Fibroblast of pulmonary artery (primary cell): ENCODE measurements at regions not wholly inside any gene's neighbourhood (a gene's known extent, or its start where the extent isn't known, plus 50 kb on each side); places are given as distances from the start of the nearest gene placed in this dataset.

Source experiments
- DNase-seq: peaks from one replicate; pipeline ENCODE4 v3.0.0-alpha.2; 2010; ENCODE audit warnings: low read depth
- H3K4me3 ChIP-seq: replicated peaks from 2 replicates; pipeline ENCODE4 v1.5.1; 2011; ENCODE audit warnings: low read depth, mild to moderate bottlenecking, control low read depth, low read length, moderate library complexity
- CTCF ChIP-seq: IDR thresholded peaks from 2 replicates; pipeline ENCODE4 v1.5.1; 2011; ENCODE audit warnings: mild to moderate bottlenecking, control low read depth, low read length, inconsistent platforms; ENCODE audit errors: missing control alignments

DNA sequence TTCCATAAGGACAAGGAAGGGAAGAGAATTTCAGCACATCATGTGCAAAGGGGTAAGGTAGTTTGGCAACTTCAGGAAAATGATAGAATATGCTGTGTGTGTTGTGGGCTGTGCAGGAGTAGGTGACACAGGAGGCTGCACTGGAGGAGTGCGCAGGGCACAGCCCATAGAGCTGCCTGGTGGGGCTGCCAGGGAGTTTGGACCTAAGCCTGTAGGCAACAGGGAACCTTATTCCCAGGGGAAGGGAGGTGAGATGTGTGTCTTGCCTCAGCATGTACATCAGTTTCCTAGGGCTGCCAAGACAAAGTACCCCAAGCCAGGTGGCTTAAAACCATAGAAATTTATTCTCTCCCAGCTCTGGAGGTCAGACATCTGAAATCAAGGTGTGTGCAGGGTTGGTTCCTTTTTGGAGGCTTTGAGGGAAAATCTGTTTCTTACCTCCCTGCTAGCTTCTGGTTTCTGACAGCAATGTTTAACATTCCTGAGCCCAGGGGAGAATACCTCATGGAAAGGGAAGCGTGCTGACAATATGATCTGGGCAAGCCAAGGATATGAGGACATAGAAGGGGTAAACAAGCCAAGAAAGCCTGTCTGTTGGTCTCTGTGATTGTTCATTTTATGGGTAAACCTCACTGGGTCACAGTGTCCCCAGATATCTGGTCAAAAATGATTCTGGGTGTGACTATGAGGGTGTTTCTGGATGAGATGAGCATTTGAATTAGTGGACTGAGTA lies 174.0 kb upstream of the NTF3 start:
- no peak for DNase-seq
- TF ChIP-seq CTCF, result no peak
- no peak overlapping the region for H3K4me3 ChIP-seq

- no peak for TF ChIP-seq CTCF
- no peak for DNase-seq
- H3K4me3 ChIP-seq, result no peak overlapping the region
These were observed 173.4 kb upstream of the NTF3 start for GRCh38 chr12:5258498-5258897.

- no peak overlapping the region for H3K4me3 ChIP-seq
- no peak for DNase-seq
- no peak for TF ChIP-seq CTCF
These were observed 173.0 kb upstream of the NTF3 start for GRCh38 chr12:5258926-5259325.

- DNase-seq, result no peak
- TF ChIP-seq CTCF, result no peak
- no peak overlapping the region for H3K4me3 ChIP-seq
These were observed 172.4 kb upstream of the NTF3 start for GRCh38 chr12:5259523-5259922.

- no peak for TF ChIP-seq CTCF
- no peak for DNase-seq
- no peak overlapping the region for H3K4me3 ChIP-seq
These were observed 171.8 kb upstream of the NTF3 start for GRCh38 chr12:5260086-5260485.

GRCh38 chr12:5260591-5261086 lies 171.3 kb upstream of the NTF3 start:
- no peak overlapping the region for H3K4me3 ChIP-seq
- DNase-seq, result no peak
- no peak for TF ChIP-seq CTCF

DNA sequence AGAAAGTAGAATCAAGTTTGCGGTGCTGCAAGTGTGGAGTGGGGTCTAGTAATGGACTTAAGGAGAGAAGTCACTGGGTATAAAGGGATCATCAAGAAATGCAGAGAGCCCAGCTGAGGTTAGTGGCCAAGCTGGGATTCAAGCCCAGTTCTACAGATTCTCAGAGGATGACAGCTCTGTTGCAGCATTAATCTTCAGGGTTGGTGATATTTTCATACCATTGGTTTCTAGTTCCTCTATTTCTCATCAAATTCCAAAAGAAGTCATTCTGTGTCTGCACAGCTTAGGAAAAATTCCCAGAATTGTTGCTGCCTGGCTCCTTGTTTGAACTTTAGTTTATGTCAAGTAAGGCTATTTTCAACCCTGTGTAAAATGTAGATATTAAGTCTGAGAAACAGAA lies 169.5 kb upstream of the NTF3 start:
- DNase-seq, result no peak
- TF ChIP-seq CTCF, result no peak
- H3K4me3 ChIP-seq, result no peak overlapping the region
